ENCODE measurements at regions not wholly inside any gene's neighbourhood (a gene's known extent, or its start where the extent isn't known, plus 50 kb on each side); places are given as distances from the start of the nearest gene placed in this dataset.

DNA sequence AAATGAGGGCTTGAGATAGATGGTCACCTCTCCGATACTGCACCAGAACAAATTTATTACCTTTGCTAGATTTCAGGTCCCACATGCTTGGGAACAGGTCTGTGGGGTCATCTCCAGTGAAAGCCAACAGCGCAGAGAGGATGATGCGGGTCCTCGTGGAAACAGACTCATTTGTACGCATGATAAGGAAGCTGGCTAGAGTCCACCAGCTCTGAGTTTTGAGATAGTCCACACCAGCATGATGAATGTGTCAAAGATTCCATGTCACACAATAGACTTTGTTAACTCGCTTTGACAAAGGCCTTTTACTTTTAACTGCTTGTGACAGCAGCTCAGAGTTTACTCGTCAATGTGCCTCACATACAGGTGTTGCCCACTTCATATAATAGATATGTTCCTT lies 105.4 kb upstream of the TBCA start (continued):
- TF ChIP-seq, protein P1, sequence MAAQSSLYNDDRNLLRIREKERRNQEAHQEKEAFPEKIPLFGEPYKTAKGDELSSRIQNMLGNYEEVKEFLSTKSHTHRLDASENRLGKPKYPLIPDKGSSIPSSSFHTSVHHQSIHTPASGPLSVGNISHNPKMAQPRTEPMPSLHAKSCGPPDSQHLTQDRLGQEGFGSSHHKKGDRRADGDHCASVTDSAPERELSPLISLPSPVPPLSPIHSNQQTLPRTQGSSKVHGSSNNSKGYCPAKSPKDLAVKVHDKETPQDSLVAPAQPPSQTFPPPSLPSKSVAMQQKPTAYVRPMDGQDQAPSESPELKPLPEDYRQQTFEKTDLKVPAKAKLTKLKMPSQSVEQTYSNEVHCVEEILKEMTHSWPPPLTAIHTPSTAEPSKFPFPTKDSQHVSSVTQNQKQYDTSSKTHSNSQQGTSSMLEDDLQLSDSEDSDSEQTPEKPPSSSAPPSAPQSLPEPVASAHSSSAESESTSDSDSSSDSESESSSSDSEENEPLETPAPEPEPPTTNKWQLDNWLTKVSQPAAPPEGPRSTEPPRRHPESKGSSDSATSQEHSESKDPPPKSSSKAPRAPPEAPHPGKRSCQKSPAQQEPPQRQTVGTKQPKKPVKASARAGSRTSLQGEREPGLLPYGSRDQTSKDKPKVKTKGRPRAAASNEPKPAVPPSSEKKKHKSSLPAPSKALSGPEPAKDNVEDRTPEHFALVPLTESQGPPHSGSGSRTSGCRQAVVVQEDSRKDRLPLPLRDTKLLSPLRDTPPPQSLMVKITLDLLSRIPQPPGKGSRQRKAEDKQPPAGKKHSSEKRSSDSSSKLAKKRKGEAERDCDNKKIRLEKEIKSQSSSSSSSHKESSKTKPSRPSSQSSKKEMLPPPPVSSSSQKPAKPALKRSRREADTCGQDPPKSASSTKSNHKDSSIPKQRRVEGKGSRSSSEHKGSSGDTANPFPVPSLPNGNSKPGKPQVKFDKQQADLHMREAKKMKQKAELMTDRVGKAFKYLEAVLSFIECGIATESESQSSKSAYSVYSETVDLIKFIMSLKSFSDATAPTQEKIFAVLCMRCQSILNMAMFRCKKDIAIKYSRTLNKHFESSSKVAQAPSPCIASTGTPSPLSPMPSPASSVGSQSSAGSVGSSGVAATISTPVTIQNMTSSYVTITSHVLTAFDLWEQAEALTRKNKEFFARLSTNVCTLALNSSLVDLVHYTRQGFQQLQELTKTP (IDR thresholded peaks at IDR 0.05; ENCODE audit: low read depth in 1 of 2, partially characterized antibody in 2 of 2): no peak
- TF ChIP-seq RHOXF2B (CRISPR knock-in tag; conservative IDR thresholded peaks at IDR 0.05): no peak
- TF ChIP-seq, protein P2, sequence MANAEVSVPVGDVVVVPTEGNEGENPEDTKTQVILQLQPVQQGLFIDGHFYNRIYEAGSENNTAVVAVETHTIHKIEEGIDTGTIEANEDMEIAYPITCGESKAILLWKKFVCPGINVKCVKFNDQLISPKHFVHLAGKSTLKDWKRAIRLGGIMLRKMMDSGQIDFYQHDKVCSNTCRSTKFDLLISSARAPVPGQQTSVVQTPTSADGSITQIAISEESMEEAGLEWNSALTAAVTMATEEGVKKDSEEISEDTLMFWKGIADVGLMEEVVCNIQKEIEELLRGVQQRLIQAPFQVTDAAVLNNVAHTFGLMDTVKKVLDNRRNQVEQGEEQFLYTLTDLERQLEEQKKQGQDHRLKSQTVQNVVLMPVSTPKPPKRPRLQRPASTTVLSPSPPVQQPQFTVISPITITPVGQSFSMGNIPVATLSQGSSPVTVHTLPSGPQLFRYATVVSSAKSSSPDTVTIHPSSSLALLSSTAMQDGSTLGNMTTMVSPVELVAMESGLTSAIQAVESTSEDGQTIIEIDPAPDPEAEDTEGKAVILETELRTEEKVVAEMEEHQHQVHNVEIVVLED (CRISPR knock-in tag; IDR thresholded peaks at IDR 0.05): no peak
- TF ChIP-seq NRF1 (conservative IDR thresholded peaks at IDR 0.05 in 1 of 2, IDR thresholded peaks at IDR 0.05 in 1 of 2): 0 out of 4 replicates have a peak, but pooled peaks of 1 of the 2 experiments have one; percentile 20
- TF ChIP-seq ZKSCAN1 (IDR thresholded peaks at IDR 0.05; ENCODE audit: low read depth, low read length): no peak
- TF ChIP-seq MAFG (tag; conservative IDR thresholded peaks at IDR 0.05): no peak; the same call in 1 of the 2 replicates
- TF ChIP-seq, protein P3, sequence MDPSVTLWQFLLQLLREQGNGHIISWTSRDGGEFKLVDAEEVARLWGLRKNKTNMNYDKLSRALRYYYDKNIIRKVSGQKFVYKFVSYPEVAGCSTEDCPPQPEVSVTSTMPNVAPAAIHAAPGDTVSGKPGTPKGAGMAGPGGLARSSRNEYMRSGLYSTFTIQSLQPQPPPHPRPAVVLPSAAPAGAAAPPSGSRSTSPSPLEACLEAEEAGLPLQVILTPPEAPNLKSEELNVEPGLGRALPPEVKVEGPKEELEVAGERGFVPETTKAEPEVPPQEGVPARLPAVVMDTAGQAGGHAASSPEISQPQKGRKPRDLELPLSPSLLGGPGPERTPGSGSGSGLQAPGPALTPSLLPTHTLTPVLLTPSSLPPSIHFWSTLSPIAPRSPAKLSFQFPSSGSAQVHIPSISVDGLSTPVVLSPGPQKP (CRISPR knock-in tag; IDR thresholded peaks at IDR 0.05): no peak
- TF ChIP-seq BCOR (IDR thresholded peaks at IDR 0.05): 0 out of 2 replicates have a peak, but pooled peaks have one; percentile 20
- no peak for TF ChIP-seq ZNF717 (CRISPR knock-in tag; IDR thresholded peaks at IDR 0.05)
- TF ChIP-seq HDAC6 (IDR thresholded peaks at IDR 0.05; ENCODE audit: low read depth, low read length): no peak
- TF ChIP-seq SREBF1 (IDR thresholded peaks at IDR 0.05; ENCODE audit: borderline replicate concordance, low read depth, low read length): no peak
- no peak for TF ChIP-seq PRPF4 (IDR thresholded peaks at IDR 0.05; ENCODE audit: insufficient read depth, low read depth, low read length, poor library complexity, severe bottlenecking)
- TF ChIP-seq MTA3 (IDR thresholded peaks at IDR 0.05; ENCODE audit: borderline replicate concordance): peak; percentile 42; the same call in 1 of the 2 replicates
- TF ChIP-seq, protein P4, sequence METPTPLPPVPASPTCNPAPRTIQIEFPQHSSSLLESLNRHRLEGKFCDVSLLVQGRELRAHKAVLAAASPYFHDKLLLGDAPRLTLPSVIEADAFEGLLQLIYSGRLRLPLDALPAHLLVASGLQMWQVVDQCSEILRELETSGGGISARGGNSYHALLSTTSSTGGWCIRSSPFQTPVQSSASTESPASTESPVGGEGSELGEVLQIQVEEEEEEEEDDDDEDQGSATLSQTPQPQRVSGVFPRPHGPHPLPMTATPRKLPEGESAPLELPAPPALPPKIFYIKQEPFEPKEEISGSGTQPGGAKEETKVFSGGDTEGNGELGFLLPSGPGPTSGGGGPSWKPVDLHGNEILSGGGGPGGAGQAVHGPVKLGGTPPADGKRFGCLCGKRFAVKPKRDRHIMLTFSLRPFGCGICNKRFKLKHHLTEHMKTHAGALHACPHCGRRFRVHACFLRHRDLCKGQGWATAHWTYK (CRISPR knock-in tag; IDR thresholded peaks at IDR 0.05): peak; percentile 28; the same call in 1 of the 2 replicates
- no peak for TF ChIP-seq SREBF2 (CRISPR knock-in tag; IDR thresholded peaks at IDR 0.05)
- TF ChIP-seq TEAD4 (IDR thresholded peaks at IDR 0.05; ENCODE audit: low read length): peak; percentile 79
- TF ChIP-seq TEAD4 (CRISPR knock-in tag; IDR thresholded peaks at IDR 0.05; ENCODE audit: borderline replicate concordance): no peak
- TF ChIP-seq HOXB6 (CRISPR knock-in tag; IDR thresholded peaks at IDR 0.05; ENCODE audit: borderline replicate concordance): no peak
- 0 out of 4 replicates have a peak, but pooled peaks of 1 of the 2 experiments have one; percentile 17 for TF ChIP-seq RAD21 (CRISPR knock-in tag; conservative IDR thresholded peaks at IDR 0.05 in 1 of 2, IDR thresholded peaks at IDR 0.05 in 1 of 2)
- TF ChIP-seq KDM1A (IDR thresholded peaks at IDR 0.05): peak; percentile 48 to 52
- no peak for TF ChIP-seq ZNF133 (CRISPR knock-in tag; IDR thresholded peaks at IDR 0.05)
- no peak for TF ChIP-seq PHTF2 (CRISPR knock-in tag; IDR thresholded peaks at IDR 0.05)
